IMR-90 (cell line): ENCODE measurements at regions not wholly inside any gene's neighbourhood (a gene's known extent, or its start where the extent isn't known, plus 50 kb on each side); places are given as distances from the start of the nearest gene placed in this dataset.

Experiments
- ATAC-seq: fragments of 200-7000 bp; cut with Tn5 transposase; 2 replicates; pipeline ENCODE4 v1.9.1; 2020; ENCODE audit warnings: low read depth, mild to moderate bottlenecking, moderate library complexity
- BruUV-seq: library from RNA; stranded (reverse); fragments of 400-500 nt; replicated peaks from 2 replicates; lab custom pipeline; 2021; lab: Mats Ljungman, UMichigan
- CTCF ChIA-PET: fragments of 300-600 bp; formaldehyde crosslinking; extraction: SDS; loops from one replicate; lab custom pipeline; 2021; ENCODE audit warnings: antibody characterized with exemption; lab: Yijun Ruan, JAX
- POLR2A ChIA-PET: fragments of 300-600 bp; sonication (Branson Sonifier 250); formaldehyde crosslinking; loops from one replicate; lab custom pipeline; 2022; ENCODE audit warnings: antibody characterized with exemption; ENCODE audit not compliant: unreplicated experiment; lab: Charles Lee
- DNase-seq: peaks from one replicate; pipeline ENCODE4 v3.0.0; 2013
- H2AFZ ChIP-seq: replicated peaks from 2 replicates; pipeline ENCODE3; 2013; ENCODE audit warnings: low read length, mild to moderate bottlenecking; ENCODE audit not compliant: poor library complexity
- H2AK5ac ChIP-seq: 2 replicates; pipeline ENCODE4 v1.6.1; 2013; ENCODE audit warnings: low read depth, low read length, inconsistent platforms
- H2AK9ac ChIP-seq: replicated peaks from 2 replicates; pipeline ENCODE3; 2013; ENCODE audit warnings: mild to moderate bottlenecking, low read depth, low read length, moderate library complexity; ENCODE audit not compliant: poor library complexity
- H2BK120ac ChIP-seq: 2 replicates; pipeline ENCODE4 v1.6.1; 2013; ENCODE audit warnings: low read depth, low read length, inconsistent platforms
- H2BK15ac ChIP-seq: 3 replicates; pipeline ENCODE4 v1.6.1; 2013; ENCODE audit warnings: low read depth, low read length, inconsistent platforms
- H2BK20ac ChIP-seq: 2 replicates; pipeline ENCODE4 v1.6.1; 2013; ENCODE audit warnings: low read depth, mild to moderate bottlenecking, inconsistent platforms, low read length, moderate library complexity
- H2BK5ac ChIP-seq: 2 replicates; pipeline ENCODE4 v1.6.1; 2013; ENCODE audit warnings: mild to moderate bottlenecking, low read depth, low read length, inconsistent platforms; ENCODE audit not compliant: poor library complexity, severe bottlenecking
- H3K14ac ChIP-seq: replicated peaks from 2 replicates; pipeline ENCODE4 v1.6.1; 2013; ENCODE audit warnings: low read depth, low read length, inconsistent platforms
- H3K18ac ChIP-seq: 2 replicates; pipeline ENCODE4 v1.6.1; 2013; ENCODE audit warnings: low read depth, low read length, control low read depth
- H3K23ac ChIP-seq: 2 replicates; pipeline ENCODE4 v1.6.1; 2013; ENCODE audit warnings: low read depth, low read length, inconsistent platforms
- H3K27ac ChIP-seq: 2 replicates; pipeline ENCODE4 v1.5.1; 2013; ENCODE audit warnings: mild to moderate bottlenecking, control low read depth, low read length; ENCODE audit not compliant: insufficient read depth
- H3K27me3 ChIP-seq: 2 replicates; pipeline ENCODE4 v1.6.1; 2013; ENCODE audit warnings: low read length; ENCODE audit not compliant: control insufficient read depth, insufficient read depth
- H3K36me3 ChIP-seq: 2 replicates; pipeline ENCODE4 v1.6.1; 2013; ENCODE audit warnings: low read length, mixed read lengths; ENCODE audit not compliant: control insufficient read depth, insufficient read depth
- H3K4ac ChIP-seq: 2 replicates; pipeline ENCODE4 v1.6.1; 2013; ENCODE audit warnings: low read depth, low read length, inconsistent platforms
- H3K4me1 ChIP-seq: 2 replicates; pipeline ENCODE4 v1.6.1; 2013; ENCODE audit warnings: low read length, mixed read lengths; ENCODE audit not compliant: control insufficient read depth, insufficient read depth
- H3K4me2 ChIP-seq: 2 replicates; pipeline ENCODE4 v1.6.1; 2013; ENCODE audit warnings: low read depth, mild to moderate bottlenecking, control low read depth, low read length, moderate library complexity
- H3K4me3 ChIP-seq: 2 replicates; pipeline ENCODE4 v1.5.1; 2013; ENCODE audit warnings: low read depth, mild to moderate bottlenecking, control low read depth, low read length, moderate library complexity; ENCODE audit not compliant: insufficient read depth
- H3K56ac ChIP-seq: 2 replicates; pipeline ENCODE4 v1.6.1; 2013; ENCODE audit warnings: low read length, inconsistent platforms; ENCODE audit not compliant: insufficient read depth; ENCODE audit errors: extremely low read depth
- H3K79me1 ChIP-seq, 2 experiments: 2 replicates each; pipeline ENCODE4 v1.6.1; 2013; ENCODE audit warnings: low read length in 2 of 2, inconsistent platforms in 1 of 2, low read depth in 1 of 2
- H3K9ac ChIP-seq: 2 replicates; pipeline ENCODE4 v1.6.1; 2013; ENCODE audit warnings: low read depth, low read length, control low read depth
- H3K9me1 ChIP-seq: 2 replicates; pipeline ENCODE4 v1.6.1; 2013; ENCODE audit warnings: low read length, inconsistent platforms; ENCODE audit not compliant: insufficient read depth
- H3K9me3 ChIP-seq: 2 replicates; pipeline ENCODE4 v1.6.1; 2013; ENCODE audit warnings: low read length; ENCODE audit not compliant: control insufficient read depth, insufficient read depth
- H4K20me1 ChIP-seq: 2 replicates; pipeline ENCODE4 v1.6.1; 2013; ENCODE audit warnings: low read length, inconsistent platforms; ENCODE audit not compliant: insufficient read depth
- H4K5ac ChIP-seq: 2 replicates; pipeline ENCODE4 v1.6.1; 2013; ENCODE audit warnings: mild to moderate bottlenecking, low read depth, low read length, control low read depth
- H4K8ac ChIP-seq, 2 experiments: 2 replicates each; pipeline ENCODE4 v1.6.1; 2013; ENCODE audit warnings: low read depth in 2 of 2, low read length in 2 of 2, control low read depth in 1 of 2, inconsistent platforms in 1 of 2
- H4K91ac ChIP-seq: 2 replicates; pipeline ENCODE4 v1.6.1; 2013; ENCODE audit warnings: low read depth, low read length, inconsistent platforms; ENCODE audit not compliant: insufficient read depth
- BHLHE40 ChIP-seq: fragments of 150-350 bp; IDR thresholded peaks from 2 replicates; pipeline ENCODE4 v1.6.1; 2016; ENCODE audit warnings: mild to moderate bottlenecking, low read depth, low read length
- CEBPB ChIP-seq: IDR thresholded peaks from 2 replicates; pipeline ENCODE4 v1.6.1; 2012; ENCODE audit warnings: low read depth, low read length, improper control_type of control experiment
- CHD1 ChIP-seq: IDR thresholded peaks from 2 replicates; pipeline ENCODE4 v1.6.1; 2012; ENCODE audit warnings: low read depth, low read length, improper control_type of control experiment
- CTCF ChIP-seq: conservative IDR thresholded peaks from 2 replicates; pipeline ENCODE4 v1.5.1; 2012; ENCODE audit warnings: mild to moderate bottlenecking, low read depth, low read length, improper control_type of control experiment
- ELK1 ChIP-seq: fragments of 150-350 bp; IDR thresholded peaks from 2 replicates; pipeline ENCODE4 v1.6.1; 2016; ENCODE audit warnings: low read depth, mild to moderate bottlenecking, low read length, moderate library complexity, borderline replicate concordance
- FOS ChIP-seq: fragments of 150-350 bp; IDR thresholded peaks from 2 replicates; pipeline ENCODE4 v1.6.1; 2016; ENCODE audit warnings: low read depth, low read length
- MAZ ChIP-seq: IDR thresholded peaks from 2 replicates; pipeline ENCODE4 v1.6.1; 2012; ENCODE audit warnings: low read depth, mild to moderate bottlenecking, low read length, improper control_type of control experiment, moderate library complexity, borderline replicate concordance
- MXI1 ChIP-seq: IDR thresholded peaks from 2 replicates; pipeline ENCODE4 v1.6.1; 2012; ENCODE audit warnings: low read depth, mild to moderate bottlenecking, low read length, moderate library complexity, borderline replicate concordance
- NFE2L2 ChIP-seq: fragments of 150-350 bp; IDR thresholded peaks from 2 replicates; pipeline ENCODE4 v1.6.1; 2016; ENCODE audit warnings: low read depth, mild to moderate bottlenecking, low read length
- POLR2A ChIP-seq: IDR thresholded peaks from 2 replicates; pipeline ENCODE4 v1.6.1; 2012; ENCODE audit warnings: mild to moderate bottlenecking, low read depth, low read length
- RAD21 ChIP-seq: IDR thresholded peaks from 2 replicates; pipeline ENCODE4 v1.6.1; 2012; ENCODE audit warnings: low read length, improper control_type of control experiment
- RCOR1 ChIP-seq: IDR thresholded peaks from 2 replicates; pipeline ENCODE4 v1.6.1; 2012; ENCODE audit warnings: mild to moderate bottlenecking, low read length, improper control_type of control experiment; ENCODE audit not compliant: insufficient replicate concordance
- RFX5 ChIP-seq: IDR thresholded peaks from 2 replicates; pipeline ENCODE4 v1.8.0; 2012; ENCODE audit warnings: low read depth, mild to moderate bottlenecking, low read length, moderate library complexity
- SMC3 ChIP-seq: fragments of 150-350 bp; IDR thresholded peaks from 2 replicates; pipeline ENCODE4 v1.6.1; 2016; ENCODE audit warnings: low read depth, mild to moderate bottlenecking, antibody characterized with exemption, low read length, moderate library complexity
- USF2 ChIP-seq: fragments of 150-350 bp; IDR thresholded peaks from 2 replicates; pipeline ENCODE4 v1.6.1; 2017; ENCODE audit warnings: mild to moderate bottlenecking, antibody characterized with exemption, low read length, low read depth
- WGBS, 2 experiments: methylation state at CpG; one replicate each; pipeline versions ENCODE4 v1.1.5 to v1.1.7; 2013; ENCODE audit warnings: missing lambda C conversion rate in 2 of 2; ENCODE audit not compliant: insufficient read length in 1 of 2; ENCODE audit errors: extremely low coverage in 2 of 2; 5-methylcytosine and 5-hydroxymethylcytosine counted together
- dilution Hi-C: fragments of 300-500 bp; cut with HindIII; formaldehyde crosslinking; loops from one replicate; pipeline ENCODE4 v1.14.3; 2018; ENCODE audit warnings: low sequenced_read_pairs; ENCODE audit not compliant: unreplicated experiment
- in situ Hi-C: fragments of 300-500 bp; cut with MboI; formaldehyde crosslinking; loops from 3 replicates; pipeline ENCODE4 v1.14.3; 2019; ENCODE audit warnings: low sequenced_read_pairs, inconsistent platforms, mixed read lengths
- intact Hi-C: fragments of 100-400 bp; cut with micrococcal nuclease; formaldehyde crosslinking; loops from 2 replicates; pipeline ENCODE4 v1.10.0; 2022

GRCh38 chr3:64900617-64901521 lies 213.1 kb upstream of the ADAMTS9 start:
- Histone ChIP-seq H4K91ac (no peak overlapping the region), H3K79me1 (no peaks in the 10 kb centered on the region), H3K9ac (no peak overlapping the region), H3K23ac (no peak overlapping the region), H3K9me3 (no peaks in the 10 kb centered on the region), H3K4me1 (peaks cover 7% of the 10 kb centered on the region), H2BK120ac (no peak overlapping the region), H2AFZ (no peak overlapping the region), H3K4me2 (no peak overlapping the region), H4K8ac (no peak overlapping the region), H3K36me3 (no peaks in the 10 kb centered on the region), H3K14ac (no peak overlapping the region), H2AK9ac (no peak overlapping the region), H3K4ac (no peak overlapping the region), H4K20me1 (no peaks in the 10 kb centered on the region), H3K4me3 (no peak overlapping the region), H3K9me1 (no peaks in the 10 kb centered on the region), H3K27me3 (no peaks in the 10 kb centered on the region), H2BK15ac (no peak overlapping the region), H2AK5ac (no peak overlapping the region), H4K5ac (no peak overlapping the region; the same call in 1 of the 2 replicates), H2BK5ac (no peak overlapping the region), H3K56ac (no peak overlapping the region), H2BK20ac (no peak overlapping the region), H3K18ac (no peak overlapping the region), H3K27ac (no peak overlapping the region)
- peak; percentile 64 for DNase-seq
- in situ Hi-C loops: no loop called here
- BruUV-seq: no TSS peak
- POLR2A ChIA-PET: no interaction called here
- peak; percentile 44; the same call in 1 of the 2 replicates for ATAC-seq
- no CpG with 5 or more reads among the region's 5 CpGs for WGBS, 2 experiments
- CTCF ChIA-PET: no interaction called here
- dilution Hi-C loops: no loop called here
- intact Hi-C loops: no loop called here
- TF ChIP-seq MAZ: no peak
- no peak for TF ChIP-seq BHLHE40
- TF ChIP-seq SMC3: no peak
- TF ChIP-seq FOS: no peak
- TF ChIP-seq RAD21: no peak
- no peak for TF ChIP-seq CEBPB
- TF ChIP-seq MXI1: no peak
- no peak for TF ChIP-seq RFX5
- TF ChIP-seq RCOR1: no peak
- no peak for TF ChIP-seq ELK1
- TF ChIP-seq NFE2L2: no peak
- no peak for TF ChIP-seq CTCF
- TF ChIP-seq USF2: no peak
- TF ChIP-seq CHD1: no peak
- TF ChIP-seq POLR2A: no peak
